GM12891 (cell line): ENCODE measurements at regions not wholly inside any gene's neighbourhood (a gene's known extent, or its start where the extent isn't known, plus 50 kb on each side); places are given as distances from the start of the nearest gene placed in this dataset.

Experiments
- POLR2A ChIP-seq: IDR thresholded peaks from 2 replicates; pipeline ENCODE4 v1.6.1; 2011; ENCODE audit warnings: low read depth, low read length, control low read depth
- POLR2AphosphoS5 ChIP-seq: IDR thresholded peaks from 2 replicates; pipeline ENCODE4 v1.6.1; 2011; ENCODE audit warnings: low read depth, low read length, control low read depth
- TAF1 ChIP-seq: IDR thresholded peaks from 2 replicates; pipeline ENCODE4 v1.6.1; 2011; ENCODE audit warnings: low read depth, low read length, control low read depth

- TF ChIP-seq POLR2AphosphoS5 (no peak), POLR2A (no peak), TAF1 (no peak)
Measured at GRCh38 chr4:14018191-14018853, 390.8 kb upstream of the BOD1L1 start.
